ENCODE measurements at regions not wholly inside any gene's neighbourhood (a gene's known extent, or its start where the extent isn't known, plus 50 kb on each side); places are given as distances from the start of the nearest gene placed in this dataset.

DNA sequence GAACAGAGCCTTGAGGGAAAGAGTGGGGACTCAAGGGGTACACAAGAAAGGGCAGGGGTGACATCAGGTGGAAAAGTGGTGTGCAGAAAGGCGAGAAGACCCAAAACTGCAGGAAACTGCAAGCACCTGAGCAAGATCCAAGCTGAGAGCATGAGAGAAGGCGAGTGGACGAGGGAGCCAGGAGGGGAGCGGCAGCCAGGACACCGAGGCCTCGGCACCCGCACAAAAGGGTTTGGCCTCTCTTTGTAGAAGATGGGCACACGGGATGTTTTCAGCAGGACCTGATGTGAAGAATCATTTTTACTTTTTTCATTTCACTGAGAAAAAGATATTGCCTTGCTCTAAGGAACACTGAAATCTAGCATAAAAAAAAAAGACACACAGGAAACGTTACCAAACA is 82.1 kb upstream of the FOXQ1 start:
- no peaks in the 10 kb centered on the region for H3K4me1 ChIP-seq (ENCODE audit: control insufficient read depth, low read depth, low read length)
- H3K27me3 ChIP-seq (ENCODE audit: control insufficient read depth, insufficient read depth, low read length), result no peaks in the 10 kb centered on the region
- H3K27ac ChIP-seq (ENCODE audit: low read length), result no peak overlapping the region
- no peaks in the 10 kb centered on the region for H3K9me3 ChIP-seq (ENCODE audit: control insufficient read depth, low read depth, low read length)
- H3K9ac ChIP-seq (ENCODE audit: low read length), result no peak overlapping the region
- H3K4me3 ChIP-seq (ENCODE audit: low read length), result no peak overlapping the region
- no peaks in the 10 kb centered on the region for H3K36me3 ChIP-seq (ENCODE audit: control insufficient read depth, low read depth, low read length)

DNA sequence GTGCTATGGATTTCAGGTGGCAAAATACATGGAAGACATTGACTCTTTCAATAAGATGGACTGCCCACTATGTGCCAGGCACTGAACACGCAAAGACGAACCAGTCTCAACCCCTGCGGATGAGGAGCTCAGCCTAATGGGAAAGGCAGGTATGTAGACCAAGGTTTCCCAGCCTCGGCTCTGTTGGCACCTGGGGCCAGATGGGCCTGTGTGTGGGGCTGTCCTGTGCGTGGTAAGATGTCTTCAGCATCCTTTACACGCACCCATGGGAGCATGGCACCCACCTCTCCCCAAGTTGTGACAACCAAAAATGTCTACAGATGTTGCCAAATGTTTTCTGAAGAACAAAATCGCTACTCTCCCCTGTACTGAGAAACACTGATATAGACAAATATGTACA is 82.6 kb upstream of the FOXQ1 start:
- H3K27ac ChIP-seq (ENCODE audit: low read length), result no peak overlapping the region
- no peak overlapping the region for H3K9ac ChIP-seq (ENCODE audit: low read length)
- H3K9me3 ChIP-seq (ENCODE audit: control insufficient read depth, low read depth, low read length), result no peaks in the 10 kb centered on the region
- H3K4me3 ChIP-seq (ENCODE audit: low read length), result no peak overlapping the region
- no peaks in the 10 kb centered on the region for H3K27me3 ChIP-seq (ENCODE audit: control insufficient read depth, insufficient read depth, low read length)
- H3K36me3 ChIP-seq (ENCODE audit: control insufficient read depth, low read depth, low read length), result no peaks in the 10 kb centered on the region
- no peaks in the 10 kb centered on the region for H3K4me1 ChIP-seq (ENCODE audit: control insufficient read depth, low read depth, low read length)

DNA sequence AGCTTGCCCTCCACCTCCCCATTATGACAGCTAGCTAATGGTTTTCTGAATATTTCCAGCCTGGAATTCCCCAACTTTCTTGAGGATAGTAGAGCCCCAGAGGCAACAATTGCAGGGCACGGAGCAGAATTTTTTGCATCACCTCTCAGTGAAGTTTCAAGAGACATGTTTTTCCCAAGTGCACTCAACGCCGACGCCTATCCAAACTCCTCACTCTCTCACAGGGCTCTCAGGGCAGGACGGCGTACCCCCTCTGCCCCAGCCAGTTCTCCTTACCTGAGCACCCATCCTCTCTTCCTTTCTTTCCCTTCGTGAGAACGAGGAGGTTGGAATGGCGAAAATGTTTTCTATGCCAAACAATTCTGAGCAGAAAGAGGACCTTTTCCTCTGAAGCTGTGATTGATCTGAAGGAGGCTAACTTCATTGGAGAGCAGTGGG is 83.1 kb upstream of the FOXQ1 start:
- H3K27ac ChIP-seq (ENCODE audit: low read length), result no peak overlapping the region
- H3K4me1 ChIP-seq (ENCODE audit: control insufficient read depth, low read depth, low read length), result no peaks in the 10 kb centered on the region
- H3K36me3 ChIP-seq (ENCODE audit: control insufficient read depth, low read depth, low read length), result no peaks in the 10 kb centered on the region
- H3K4me3 ChIP-seq (ENCODE audit: low read length), result no peak overlapping the region
- no peaks in the 10 kb centered on the region for H3K27me3 ChIP-seq (ENCODE audit: control insufficient read depth, insufficient read depth, low read length)
- no peak overlapping the region for H3K9ac ChIP-seq (ENCODE audit: low read length)
- no peaks in the 10 kb centered on the region for H3K9me3 ChIP-seq (ENCODE audit: control insufficient read depth, low read depth, low read length)

DNA sequence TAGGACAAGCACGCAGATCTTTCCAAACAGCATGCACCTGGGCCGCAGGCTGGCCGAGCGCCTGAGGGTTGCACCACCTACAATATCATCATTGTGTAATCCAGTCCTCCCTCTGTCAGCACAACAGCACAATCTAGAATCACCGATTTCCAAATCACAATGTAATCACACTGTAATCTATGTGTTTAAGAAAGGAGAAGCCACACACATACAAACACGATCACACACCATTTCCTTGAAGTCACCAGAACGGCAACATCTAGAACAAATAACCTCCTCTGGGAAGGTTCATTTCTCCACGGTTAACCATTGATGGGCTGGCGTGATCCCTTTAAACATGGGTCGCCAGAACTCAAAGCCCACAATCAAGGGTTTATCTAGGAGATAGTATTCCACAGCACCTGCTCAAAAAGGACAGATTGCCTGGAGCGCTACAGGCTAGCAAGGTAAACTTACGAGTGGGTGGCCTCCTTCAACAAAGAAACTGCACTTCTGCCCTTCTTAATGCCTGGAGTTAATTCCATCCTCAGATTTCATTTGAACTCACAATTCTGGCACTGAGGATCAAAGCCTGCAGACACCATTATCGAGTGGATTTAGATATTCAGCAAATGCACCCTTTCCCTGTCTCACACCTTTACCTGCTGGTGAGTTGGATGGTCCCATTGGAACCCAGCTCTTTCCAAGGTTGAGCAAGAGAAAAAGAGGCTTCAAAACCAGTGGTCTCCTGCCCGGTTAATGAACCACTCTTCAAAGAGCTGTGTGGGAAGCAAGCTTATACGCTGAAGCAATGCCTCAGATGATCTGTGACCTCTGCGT is 83.8 kb upstream of the FOXQ1 start:
- Histone ChIP-seq H3K9ac (ENCODE audit: low read length) (no peak overlapping the region), H3K36me3 (ENCODE audit: control insufficient read depth, low read depth, low read length) (no peaks in the 10 kb centered on the region), H3K4me1 (ENCODE audit: control insufficient read depth, low read depth, low read length) (no peaks in the 10 kb centered on the region), H3K9me3 (ENCODE audit: control insufficient read depth, low read depth, low read length) (no peaks in the 10 kb centered on the region), H3K27me3 (ENCODE audit: control insufficient read depth, insufficient read depth, low read length) (no peaks in the 10 kb centered on the region), H3K27ac (ENCODE audit: low read length) (no peak overlapping the region), H3K4me3 (ENCODE audit: low read length) (no peak overlapping the region)

GRCh38 chr6:1227600-1227934 is 84.3 kb upstream of the FOXQ1 start:
- no peaks in the 10 kb centered on the region for H3K9me3 ChIP-seq (ENCODE audit: control insufficient read depth, low read depth, low read length)
- no peak overlapping the region for H3K4me3 ChIP-seq (ENCODE audit: low read length)
- H3K4me1 ChIP-seq (ENCODE audit: control insufficient read depth, low read depth, low read length), result no peaks in the 10 kb centered on the region
- no peaks in the 10 kb centered on the region for H3K27me3 ChIP-seq (ENCODE audit: control insufficient read depth, insufficient read depth, low read length)
- no peak overlapping the region for H3K27ac ChIP-seq (ENCODE audit: low read length)
- H3K9ac ChIP-seq (ENCODE audit: low read length), result no peak overlapping the region
- no peaks in the 10 kb centered on the region for H3K36me3 ChIP-seq (ENCODE audit: control insufficient read depth, low read depth, low read length)

DNA sequence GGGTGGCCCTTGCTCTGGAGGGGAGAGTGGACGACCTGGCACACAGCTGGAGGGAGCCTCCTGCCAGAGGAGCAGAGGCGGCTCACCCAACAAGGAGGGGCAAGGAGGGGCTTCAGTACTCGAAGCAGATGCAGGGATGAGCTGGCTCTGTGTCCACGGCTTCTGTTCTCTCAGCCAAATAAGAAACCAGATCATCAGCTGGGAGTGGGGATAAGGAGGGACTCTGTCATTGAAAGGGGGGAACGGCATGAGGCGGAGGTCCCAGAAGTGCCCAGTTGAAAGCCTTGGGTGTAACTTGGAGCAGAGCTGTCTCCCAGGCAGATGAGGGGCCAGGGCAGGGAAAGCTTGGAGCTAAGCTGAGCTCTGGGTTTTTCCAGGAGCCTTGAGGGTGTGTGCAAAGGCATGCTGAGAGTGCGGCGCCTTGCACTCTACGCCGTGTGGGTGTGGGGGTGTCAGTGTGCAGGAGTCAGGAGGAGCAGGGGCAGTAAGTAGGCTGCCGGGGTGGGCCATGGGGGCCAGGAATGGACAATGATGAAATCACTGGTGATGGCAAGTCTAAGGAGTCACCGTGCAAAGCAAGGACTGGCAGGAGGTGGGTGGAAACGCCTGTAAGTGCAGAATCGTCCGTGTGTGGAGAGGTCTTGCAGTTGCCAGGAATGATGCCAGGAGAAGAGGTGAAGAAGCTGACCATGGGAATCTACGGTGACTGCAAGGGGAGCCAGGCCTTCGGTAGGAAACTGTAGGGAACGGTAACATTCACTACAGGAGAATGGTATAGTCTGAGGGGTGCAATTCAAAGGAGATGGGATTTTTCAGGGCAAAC is 85.4 kb upstream of the FOXQ1 start:
- Histone ChIP-seq H3K9me3 (ENCODE audit: control insufficient read depth, low read depth, low read length) (no peaks in the 10 kb centered on the region), H3K4me1 (ENCODE audit: control insufficient read depth, low read depth, low read length) (no peaks in the 10 kb centered on the region), H3K27me3 (ENCODE audit: control insufficient read depth, insufficient read depth, low read length) (no peaks in the 10 kb centered on the region), H3K27ac (ENCODE audit: low read length) (no peak overlapping the region), H3K4me3 (ENCODE audit: low read length) (no peak overlapping the region), H3K9ac (ENCODE audit: low read length) (no peak overlapping the region), H3K36me3 (ENCODE audit: control insufficient read depth, low read depth, low read length) (no peaks in the 10 kb centered on the region)

GRCh38 chr6:1224514-1224913 is 87.4 kb upstream of the FOXQ1 start:
- no peaks in the 10 kb centered on the region for H3K4me1 ChIP-seq (ENCODE audit: control insufficient read depth, low read depth, low read length)
- H3K27me3 ChIP-seq (ENCODE audit: control insufficient read depth, insufficient read depth, low read length), result no peaks in the 10 kb centered on the region
- H3K36me3 ChIP-seq (ENCODE audit: control insufficient read depth, low read depth, low read length), result no peaks in the 10 kb centered on the region
- no peak overlapping the region for H3K9ac ChIP-seq (ENCODE audit: low read length)
- no peak overlapping the region for H3K4me3 ChIP-seq (ENCODE audit: low read length)
- no peak overlapping the region for H3K27ac ChIP-seq (ENCODE audit: low read length)
- no peaks in the 10 kb centered on the region for H3K9me3 ChIP-seq (ENCODE audit: control insufficient read depth, low read depth, low read length)

DNA sequence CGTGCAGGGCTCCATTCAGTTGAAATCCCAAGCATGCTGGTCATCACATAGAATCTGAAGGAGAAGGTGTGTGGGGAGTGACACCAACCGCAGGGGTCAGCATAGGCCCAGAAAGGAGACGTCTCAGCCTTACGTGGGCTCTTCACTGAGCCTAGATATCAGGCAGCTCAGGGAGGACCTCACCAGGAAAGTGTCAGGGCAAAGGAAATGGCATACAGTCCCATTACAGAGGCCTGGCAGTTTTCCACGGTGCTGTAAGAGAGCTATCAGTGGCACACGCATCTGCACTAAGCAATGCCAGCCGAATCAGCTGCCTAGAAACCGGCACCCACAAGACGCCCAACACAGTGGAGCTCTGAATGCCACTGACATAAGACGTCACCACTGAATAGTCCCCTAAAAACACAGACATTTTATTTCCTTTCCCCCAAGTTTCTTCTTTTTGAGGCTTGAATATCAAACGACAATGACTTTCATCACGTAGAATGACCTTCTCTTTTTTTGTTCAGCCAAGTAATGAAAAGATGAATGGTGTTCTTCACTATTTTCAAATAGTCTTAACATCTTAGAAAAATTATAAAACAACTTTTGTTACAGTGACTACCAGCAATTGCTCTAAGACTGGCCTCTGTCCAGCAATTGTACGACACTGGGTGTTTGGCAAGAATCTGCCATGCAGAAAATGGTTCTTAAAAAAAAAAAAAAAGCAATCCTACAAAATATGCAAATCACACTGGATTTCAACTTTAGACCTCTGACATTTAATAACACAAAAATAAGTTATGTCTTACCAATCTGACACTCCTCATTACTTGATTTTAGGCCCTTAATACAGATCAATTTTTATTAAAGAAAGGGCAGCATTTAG is 88.9 kb upstream of the FOXQ1 start:
- Histone ChIP-seq H3K4me3 (ENCODE audit: low read length) (no peak overlapping the region), H3K27me3 (ENCODE audit: control insufficient read depth, insufficient read depth, low read length) (no peaks in the 10 kb centered on the region), H3K4me1 (ENCODE audit: control insufficient read depth, low read depth, low read length) (no peaks in the 10 kb centered on the region), H3K36me3 (ENCODE audit: control insufficient read depth, low read depth, low read length) (no peaks in the 10 kb centered on the region), H3K9ac (ENCODE audit: low read length) (no peak overlapping the region), H3K27ac (ENCODE audit: low read length) (no peak overlapping the region), H3K9me3 (ENCODE audit: control insufficient read depth, low read depth, low read length) (no peaks in the 10 kb centered on the region)

GRCh38 chr6:1217396-1217795 is 94.5 kb upstream of the FOXQ1 start:
- no peak overlapping the region for H3K9ac ChIP-seq (ENCODE audit: low read length)
- no peak overlapping the region for H3K4me3 ChIP-seq (ENCODE audit: low read length)
- no peaks in the 10 kb centered on the region for H3K4me1 ChIP-seq (ENCODE audit: control insufficient read depth, low read depth, low read length)
- no peaks in the 10 kb centered on the region for H3K36me3 ChIP-seq (ENCODE audit: control insufficient read depth, low read depth, low read length)
- H3K27ac ChIP-seq (ENCODE audit: low read length), result no peak overlapping the region
- H3K9me3 ChIP-seq (ENCODE audit: control insufficient read depth, low read depth, low read length), result no peaks in the 10 kb centered on the region
- H3K27me3 ChIP-seq (ENCODE audit: control insufficient read depth, insufficient read depth, low read length), result no peaks in the 10 kb centered on the region

GRCh38 chr6:1216488-1216974 is 95.4 kb upstream of the FOXQ1 start:
- H3K9me3 ChIP-seq (ENCODE audit: control insufficient read depth, low read depth, low read length), result no peaks in the 10 kb centered on the region
- no peaks in the 10 kb centered on the region for H3K36me3 ChIP-seq (ENCODE audit: control insufficient read depth, low read depth, low read length)
- H3K27ac ChIP-seq (ENCODE audit: low read length), result no peak overlapping the region

DNA sequence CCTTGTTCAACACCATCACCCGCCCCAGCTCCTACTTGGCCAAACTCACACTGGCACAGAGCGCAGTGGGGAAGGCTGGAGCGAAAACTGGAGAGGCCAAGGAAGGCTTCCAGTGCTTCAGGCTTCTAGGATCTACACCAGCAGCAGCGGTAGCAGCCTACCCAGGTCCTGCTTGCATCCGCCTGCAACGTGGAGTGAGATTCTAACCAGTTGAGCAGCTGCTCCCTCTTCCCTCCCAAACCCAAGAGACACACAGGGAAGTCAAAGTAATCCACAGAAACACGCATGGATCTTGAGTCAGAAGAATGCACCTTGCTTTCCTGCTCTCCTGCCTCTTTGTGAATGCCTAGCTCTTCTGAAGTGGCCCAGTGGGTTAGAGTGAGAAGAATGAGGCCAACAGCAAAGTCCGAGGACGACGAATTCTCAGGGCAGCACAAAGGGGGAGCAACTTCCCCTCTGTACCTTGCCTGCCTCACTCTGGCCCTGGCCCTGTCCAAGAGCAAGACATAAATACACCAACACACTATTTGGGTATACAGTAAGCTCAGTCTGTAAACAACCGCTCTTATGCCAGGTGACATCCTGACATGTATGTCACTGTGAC is 95.9 kb upstream of the FOXQ1 start:
- Histone ChIP-seq H3K9me3 (ENCODE audit: control insufficient read depth, low read depth, low read length) (no peaks in the 10 kb centered on the region), H3K36me3 (ENCODE audit: control insufficient read depth, low read depth, low read length) (no peaks in the 10 kb centered on the region), H3K9ac (ENCODE audit: low read length) (no peak overlapping the region), H3K4me1 (ENCODE audit: control insufficient read depth, low read depth, low read length) (no peaks in the 10 kb centered on the region), H3K27ac (ENCODE audit: low read length) (no peak overlapping the region), H3K27me3 (ENCODE audit: control insufficient read depth, insufficient read depth, low read length) (no peaks in the 10 kb centered on the region), H3K4me3 (ENCODE audit: low read length) (no peak overlapping the region)

More at GRCh38 chr6:1216488-1216974, 95.4 kb upstream of the FOXQ1 start:
- Histone ChIP-seq H3K27me3 (ENCODE audit: control insufficient read depth, insufficient read depth, low read length) (no peaks in the 10 kb centered on the region), H3K9ac (ENCODE audit: low read length) (no peak overlapping the region), H3K4me1 (ENCODE audit: control insufficient read depth, low read depth, low read length) (no peaks in the 10 kb centered on the region), H3K4me3 (ENCODE audit: low read length) (no peak overlapping the region)

All from iPS-18a (cell line).